Testis (tissue), 2 donors: ENCODE measurements at regions not wholly inside any gene's neighbourhood (a gene's known extent, or its start where the extent isn't known, plus 50 kb on each side); places are given as distances from the start of the nearest gene placed in this dataset.

Source experiments
- DNase-seq: peaks from one replicate; pipeline ENCODE4 v3.0.0-alpha.2; 2019
- H3K27ac ChIP-seq, 2 donors: fragments of 200-600 bp; sonication (generic); one replicate each; pipeline ENCODE4 v1.5.1; 2019
- H3K27me3 ChIP-seq: fragments of 200-600 bp; sonication (generic); one replicate; pipeline ENCODE4 v1.5.1; 2019
- H3K36me3 ChIP-seq: fragments of 200-600 bp; sonication (generic); one replicate; pipeline ENCODE4 v1.5.1; 2017; ENCODE audit warnings: low read depth; ENCODE audit errors: missing control alignments
- H3K4me1 ChIP-seq: fragments of 200-600 bp; sonication (generic); one replicate; pipeline ENCODE4 v1.5.1; 2019
- H3K4me3 ChIP-seq, 2 donors: fragments of 200-600 bp; sonication (generic); one replicate each; pipeline ENCODE4 v1.5.1; 2017 to 2019
- H3K9me3 ChIP-seq: fragments of 200-600 bp; sonication (generic); one replicate; pipeline ENCODE4 v1.5.1; 2017
- POLR2A ChIP-seq: fragments of 450-650 bp; IDR thresholded peaks from one replicate; pipeline ENCODE4 v1.6.1; 2017; ENCODE audit warnings: antibody characterized with exemption, mild to moderate bottlenecking, moderate library complexity
- WGBS, 2 donors: methylation state at CpG; one replicate each; pipeline ENCODE4 v1.1.5; 2018; 5-methylcytosine and 5-hydroxymethylcytosine counted together
- intact Hi-C: fragments of 100-400 bp; cut with DNase I; formaldehyde crosslinking; loops from one replicate; pipeline ENCODE4 v1.15.1; 2023; ENCODE audit warnings: low total_unique reads
- TF ChIP-seq, protein P1 (sequence below), 3 experiments: fragments of 450-650 bp in 2 of 3; fragments of 200-600 bp in 1 of 3; sonication (generic) in 1 of 3; IDR thresholded peaks; one replicate each; pipeline ENCODE4 v1.5.1; 2016 to 2019; ENCODE audit warnings: antibody characterized with exemption in 3 of 3, mild to moderate bottlenecking in 2 of 3, moderate library complexity in 1 of 3

DNA sequence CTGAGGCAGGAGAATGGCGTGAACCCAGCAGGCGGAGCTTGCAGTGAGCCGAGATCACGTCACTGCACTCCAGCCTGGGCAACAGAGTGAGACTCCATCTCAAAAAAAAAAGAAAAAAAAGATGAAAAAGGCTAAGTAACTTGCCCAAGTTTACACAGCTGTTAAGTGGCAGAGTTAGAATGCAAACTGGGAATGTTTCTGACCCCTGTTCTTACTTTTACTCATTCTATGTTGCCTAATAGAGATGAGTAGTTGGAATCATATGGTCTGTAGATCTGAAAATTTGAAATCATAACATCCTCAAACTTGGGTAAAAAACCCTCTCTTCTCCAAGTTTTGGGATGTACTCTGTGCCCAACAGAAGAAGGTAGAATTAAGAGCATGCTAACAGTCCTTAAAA is 235.8 kb upstream of the RFC3 start:
- TF ChIP-seq, protein P1, sequence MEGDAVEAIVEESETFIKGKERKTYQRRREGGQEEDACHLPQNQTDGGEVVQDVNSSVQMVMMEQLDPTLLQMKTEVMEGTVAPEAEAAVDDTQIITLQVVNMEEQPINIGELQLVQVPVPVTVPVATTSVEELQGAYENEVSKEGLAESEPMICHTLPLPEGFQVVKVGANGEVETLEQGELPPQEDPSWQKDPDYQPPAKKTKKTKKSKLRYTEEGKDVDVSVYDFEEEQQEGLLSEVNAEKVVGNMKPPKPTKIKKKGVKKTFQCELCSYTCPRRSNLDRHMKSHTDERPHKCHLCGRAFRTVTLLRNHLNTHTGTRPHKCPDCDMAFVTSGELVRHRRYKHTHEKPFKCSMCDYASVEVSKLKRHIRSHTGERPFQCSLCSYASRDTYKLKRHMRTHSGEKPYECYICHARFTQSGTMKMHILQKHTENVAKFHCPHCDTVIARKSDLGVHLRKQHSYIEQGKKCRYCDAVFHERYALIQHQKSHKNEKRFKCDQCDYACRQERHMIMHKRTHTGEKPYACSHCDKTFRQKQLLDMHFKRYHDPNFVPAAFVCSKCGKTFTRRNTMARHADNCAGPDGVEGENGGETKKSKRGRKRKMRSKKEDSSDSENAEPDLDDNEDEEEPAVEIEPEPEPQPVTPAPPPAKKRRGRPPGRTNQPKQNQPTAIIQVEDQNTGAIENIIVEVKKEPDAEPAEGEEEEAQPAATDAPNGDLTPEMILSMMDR (IDR thresholded peaks at IDR 0.05): no peak
- no peak for TF ChIP-seq POLR2A
- 80 to 93% methylated on average over 4 of the region's 4 CpGs for WGBS, 2 donors
- H3K4me3 ChIP-seq: no peak overlapping the region
- H3K4me1 ChIP-seq: no peaks in the 10 kb centered on the region
- H3K36me3 ChIP-seq: no peaks in the 10 kb centered on the region
- DNase-seq: no peak
- intact Hi-C loops: no loop called here
- no peaks in the 10 kb centered on the region for H3K9me3 ChIP-seq
- no peak overlapping the region for H3K27ac ChIP-seq
- H3K27me3 ChIP-seq: no peaks in the 10 kb centered on the region

DNA sequence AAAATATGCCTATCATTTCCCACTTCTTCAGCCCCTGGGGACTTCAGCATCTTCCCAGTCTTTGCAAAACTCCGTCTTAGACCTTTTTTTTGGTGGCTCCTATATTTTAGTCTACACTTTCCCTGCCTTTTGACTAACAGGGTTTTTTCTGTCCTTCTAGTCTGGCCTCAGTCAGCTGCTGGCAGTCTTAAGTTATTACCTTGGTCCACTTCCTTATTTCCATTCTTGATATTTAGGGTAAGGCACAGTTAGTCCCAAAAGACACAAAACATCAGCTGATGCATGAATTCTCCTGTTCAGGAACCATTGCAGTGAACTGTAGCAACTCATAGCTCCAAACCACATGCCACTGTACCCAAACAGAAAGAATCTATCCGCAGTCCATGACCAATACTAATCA is 234.6 kb upstream of the RFC3 start:
- no peak overlapping the region for H3K27ac ChIP-seq
- no peaks in the 10 kb centered on the region for H3K27me3 ChIP-seq
- DNase-seq: no peak
- H3K36me3 ChIP-seq: no peaks in the 10 kb centered on the region
- no peaks in the 10 kb centered on the region for H3K9me3 ChIP-seq
- intact Hi-C loops: no loop called here
- H3K4me1 ChIP-seq: no peaks in the 10 kb centered on the region
- TF ChIP-seq, protein P1 (IDR thresholded peaks at IDR 0.05): no peak
- TF ChIP-seq POLR2A: no peak
- H3K4me3 ChIP-seq: no peak overlapping the region
- 92 to 99% methylated on average over 2 of the region's 2 CpGs for WGBS, 2 donors

DNA sequence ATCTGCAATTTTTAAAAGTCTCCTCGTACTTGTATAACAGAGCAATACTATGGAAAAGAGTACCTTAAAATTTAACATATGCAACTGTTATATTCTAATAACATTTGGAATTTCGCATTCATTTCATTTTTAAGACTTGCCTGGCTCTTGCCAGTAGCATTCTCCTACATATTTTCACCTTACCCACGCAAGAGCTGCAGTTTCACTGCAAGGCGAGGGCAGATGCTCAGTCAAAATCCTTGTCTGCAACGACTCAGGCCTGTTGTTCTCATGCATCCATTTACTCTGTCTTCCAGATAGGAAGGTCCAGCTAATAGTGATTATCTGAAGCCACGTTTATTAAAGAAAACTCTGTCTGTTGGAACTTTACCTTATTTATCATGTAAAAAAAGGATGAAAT is 227.0 kb upstream of the RFC3 start:
- H3K4me3 ChIP-seq: no peak overlapping the region
- no peaks in the 10 kb centered on the region for H3K9me3 ChIP-seq
- no peaks in the 10 kb centered on the region for H3K4me1 ChIP-seq
- WGBS, 2 donors: 85 to 93% methylated on average over 6 of the region's 6 CpGs
- H3K27me3 ChIP-seq: no peaks in the 10 kb centered on the region
- H3K36me3 ChIP-seq: no peaks in the 10 kb centered on the region
- intact Hi-C loops: no loop called here
- DNase-seq: no peak
- H3K27ac ChIP-seq: no peak overlapping the region
- TF ChIP-seq, protein P1 (IDR thresholded peaks at IDR 0.05): no peak
- no peak for TF ChIP-seq POLR2A

DNA sequence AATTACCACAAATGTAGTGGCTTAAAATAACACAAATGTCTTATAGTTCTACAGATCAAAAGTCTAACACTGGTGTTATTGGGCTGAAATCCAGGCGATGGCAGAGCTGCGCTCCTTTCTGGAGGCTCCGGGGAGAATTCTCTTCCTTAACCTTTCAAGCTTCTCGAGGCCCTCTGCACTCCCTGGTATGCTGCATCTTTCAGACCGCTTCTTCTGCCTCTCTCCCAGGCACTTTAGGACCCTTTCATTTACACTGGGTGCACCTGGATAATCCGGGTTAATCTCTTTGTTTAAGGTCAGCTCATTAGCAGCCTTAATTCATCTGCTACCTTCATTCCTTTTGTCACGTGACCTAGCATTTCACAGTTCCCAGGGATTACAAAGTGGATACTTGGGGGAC is 211.3 kb upstream of the RFC3 start:
- TF ChIP-seq POLR2A: no peak
- TF ChIP-seq, protein P1 (IDR thresholded peaks at IDR 0.05): no peak
- intact Hi-C loops: no loop called here

GRCh38 chr13:33610438-33611120 is 207.4 kb upstream of the RFC3 start:
- 36 to 51% methylated on average over 27 of the region's 27 CpGs for WGBS, 2 donors

More for the DNA sequence above, 211.3 kb upstream of the RFC3 start:
- peaks cover 6% of the 10 kb centered on the region for H3K4me1 ChIP-seq
- 63 to 81% methylated on average over 7 of the region's 7 CpGs for WGBS, 2 donors
- H3K36me3 ChIP-seq: no peaks in the 10 kb centered on the region
- no peak overlapping the region for H3K4me3 ChIP-seq
- no peak for DNase-seq
- H3K27me3 ChIP-seq: no peaks in the 10 kb centered on the region
- H3K27ac ChIP-seq: no peak overlapping the region
- H3K9me3 ChIP-seq: no peaks in the 10 kb centered on the region

More at GRCh38 chr13:33610438-33611120, 207.4 kb upstream of the RFC3 start:
- TF ChIP-seq, protein P1 (IDR thresholded peaks at IDR 0.05): no peak
- no peak for TF ChIP-seq POLR2A
- no peaks in the 10 kb centered on the region for H3K27me3 ChIP-seq
- peaks cover 6% of the 10 kb centered on the region for H3K4me1 ChIP-seq
- H3K4me3 ChIP-seq: no peak overlapping the region
- intact Hi-C loops: no loop called here
- H3K27ac ChIP-seq: peak overlapping the region; percentile 14 to 47
- DNase-seq: peak; percentile 39
- H3K9me3 ChIP-seq: no peaks in the 10 kb centered on the region
- H3K36me3 ChIP-seq: no peaks in the 10 kb centered on the region
